Suprapubic skin (tissue), 4 donors: ENCODE measurements at regions not wholly inside any gene's neighbourhood (a gene's known extent, or its start where the extent isn't known, plus 50 kb on each side); places are given as distances from the start of the nearest gene placed in this dataset.

Experiments used
- CTCF ChIP-seq, 2 donors: fragments of 200-600 bp in 1 of 2; fragments of 450-650 bp in 1 of 2; sonication (generic) in 1 of 2; IDR thresholded peaks; one replicate each; pipeline ENCODE4 v1.5.1; 2016 to 2019; ENCODE audit warnings: antibody characterized with exemption in 2 of 2, mild to moderate bottlenecking in 1 of 2, moderate library complexity in 1 of 2
- POLR2A ChIP-seq, 2 donors: fragments of 450-650 bp; IDR thresholded peaks; one replicate each; pipeline ENCODE4 v1.6.1; 2017; ENCODE audit warnings: antibody characterized with exemption in 2 of 2, mild to moderate bottlenecking in 2 of 2, moderate library complexity in 2 of 2
- POLR2AphosphoS5 ChIP-seq, 3 donors: sonication (generic); formaldehyde crosslinking; IDR thresholded peaks; one replicate each; pipeline ENCODE4 v1.6.1; 2017; ENCODE audit warnings: antibody characterized with exemption in 3 of 3

GRCh38 chr15:26287381-26287780 lies 424.3 kb upstream of the ATP10A start:
- TF ChIP-seq CTCF (IDR thresholded peaks at IDR 0.05) (no peak), POLR2A (IDR thresholded peaks at IDR 0.05) (no peak), POLR2AphosphoS5 (IDR thresholded peaks at IDR 0.05) (no peak)
